WTC11 (cell line): ENCODE measurements at regions not wholly inside any gene's neighbourhood (a gene's known extent, or its start where the extent isn't known, plus 50 kb on each side); places are given as distances from the start of the nearest gene placed in this dataset.

Experiments used
- ATAC-seq: fragments of 200-7000 bp; cut with Tn5 transposase; 2 replicates; pipeline ENCODE4 v1.10.0; 2021; ENCODE audit warnings: mild to moderate bottlenecking, moderate library complexity
- CTCF ChIA-PET: fragments of 300-600 bp; sonication (Branson Sonifier 250); formaldehyde crosslinking; loops from one replicate; lab custom pipeline; 2021; ENCODE audit warnings: antibody characterized with exemption; lab: Charles Lee
- POLR2A ChIA-PET: fragments of 350-600 bp; sonication (Branson Sonifier 250); formaldehyde crosslinking; loops from one replicate; lab custom pipeline; 2021; ENCODE audit warnings: antibody characterized with exemption; lab: Charles Lee
- DNase-seq: peaks from one replicate; pipeline ENCODE4 v3.0.0; 2021; ENCODE audit warnings: low spot score
- H3K27ac Mint-ChIP-seq: 2 replicates; pipeline ENCODE4 v1.8.0; 2021; ENCODE audit warnings: mixed read lengths
- H3K27me3 Mint-ChIP-seq: 2 replicates; pipeline ENCODE4 v1.8.0; 2021; ENCODE audit warnings: low read depth, mild to moderate bottlenecking, moderate library complexity, mixed read lengths
- H3K36me3 Mint-ChIP-seq: 2 replicates; pipeline ENCODE4 v1.8.0; 2021; ENCODE audit warnings: mixed read lengths
- H3K4me1 Mint-ChIP-seq: 2 replicates; pipeline ENCODE4 v1.8.0; 2022; ENCODE audit warnings: mixed read lengths
- H3K4me3 Mint-ChIP-seq: 2 replicates; pipeline ENCODE4 v1.8.0; 2021; ENCODE audit warnings: mild to moderate bottlenecking, moderate library complexity, mixed read lengths
- H3K9me3 Mint-ChIP-seq: 2 replicates; pipeline ENCODE4 v1.8.0; 2021; ENCODE audit warnings: mixed read lengths
- CBFB ChIP-seq: sonication (generic); formaldehyde crosslinking; IDR thresholded peaks from 2 replicates; pipeline ENCODE4 v1.8.1; 2022; ENCODE audit warnings: mild to moderate bottlenecking, low read depth, missing genetic modification reagents
- JAZF1 ChIP-seq: fragments of 250-450 bp; sonication (Bioruptor Pico); IDR thresholded peaks from 2 replicates; pipeline ENCODE4 v1.9.0; 2021; ENCODE audit warnings: moderate library complexity, mild to moderate bottlenecking, inconsistent platforms
- NFE2L1 ChIP-seq: sonication (generic); formaldehyde crosslinking; IDR thresholded peaks from 2 replicates; pipeline ENCODE4 v1.8.1; 2023; ENCODE audit warnings: missing genetic modification reagents
- NR1H2 ChIP-seq: sonication (generic); formaldehyde crosslinking; IDR thresholded peaks from 2 replicates; pipeline ENCODE4 v1.9.0; 2021; ENCODE audit warnings: mild to moderate bottlenecking, moderate library complexity, missing genetic modification reagents
- RELA ChIP-seq: sonication (generic); formaldehyde crosslinking; IDR thresholded peaks from 2 replicates; pipeline ENCODE4 v1.8.1; 2022; ENCODE audit warnings: missing genetic modification reagents, mild to moderate bottlenecking, borderline replicate concordance
- TEAD1 ChIP-seq: sonication (generic); formaldehyde crosslinking; IDR thresholded peaks from 2 replicates; pipeline ENCODE4 v1.8.0; 2022; ENCODE audit warnings: mild to moderate bottlenecking, missing genetic modification reagents
- TEAD4 ChIP-seq: sonication (generic); formaldehyde crosslinking; IDR thresholded peaks from 2 replicates; pipeline ENCODE4 v1.8.0; 2022; ENCODE audit warnings: mild to moderate bottlenecking, missing genetic modification reagents
- ZNF317 ChIP-seq: sonication (generic); formaldehyde crosslinking; IDR thresholded peaks from 2 replicates; pipeline ENCODE4 v1.8.1; 2023; ENCODE audit warnings: low read depth, mild to moderate bottlenecking, moderate library complexity, missing genetic modification reagents, borderline replicate concordance
- TF ChIP-seq, protein P1 (sequence below): fragments of 250-450 bp; sonication (Bioruptor Pico); IDR thresholded peaks from 2 replicates; pipeline ENCODE4 v1.9.0; 2021; ENCODE audit warnings: moderate library complexity, mild to moderate bottlenecking, inconsistent platforms, borderline replicate concordance
- TF ChIP-seq, protein P2 (sequence below): sonication (generic); formaldehyde crosslinking; IDR thresholded peaks from 2 replicates; pipeline ENCODE4 v1.8.1; 2022; ENCODE audit warnings: missing genetic modification reagents, borderline replicate concordance
- TF ChIP-seq, protein P3 (sequence below): sonication (generic); formaldehyde crosslinking; IDR thresholded peaks from 2 replicates; pipeline ENCODE4 v1.8.0; 2022; ENCODE audit warnings: mild to moderate bottlenecking, missing genetic modification reagents
- TF ChIP-seq, protein P4 (sequence below): sonication (generic); formaldehyde crosslinking; IDR thresholded peaks from 2 replicates; pipeline ENCODE4 v1.8.1; 2022; ENCODE audit warnings: low read depth, mild to moderate bottlenecking, moderate library complexity, missing genetic modification reagents, borderline replicate concordance
- TF ChIP-seq, protein P5 (sequence below): sonication (generic); formaldehyde crosslinking; IDR thresholded peaks from 2 replicates; pipeline ENCODE4 v1.8.0; 2022; ENCODE audit warnings: mild to moderate bottlenecking, missing genetic modification reagents
- TF ChIP-seq, protein P6 (sequence below): sonication (generic); formaldehyde crosslinking; IDR thresholded peaks from 2 replicates; pipeline ENCODE4 v1.8.0; 2022; ENCODE audit warnings: missing genetic modification reagents
- TF ChIP-seq, protein P7 (sequence below): fragments of 250-450 bp; sonication (Bioruptor Pico); conservative IDR thresholded peaks from 2 replicates; pipeline ENCODE4 v1.9.0; 2021; ENCODE audit warnings: mild to moderate bottlenecking
- TF ChIP-seq, protein P8 (sequence below): fragments of 200-600 bp; IDR thresholded peaks from 2 replicates; pipeline ENCODE4 v1.8.0; 2022; ENCODE audit warnings: antibody characterized with exemption
- TF ChIP-seq, protein P9 (sequence below): sonication (generic); formaldehyde crosslinking; IDR thresholded peaks from 2 replicates; pipeline ENCODE4 v1.8.1; 2022; ENCODE audit warnings: mild to moderate bottlenecking, missing genetic modification reagents, moderate library complexity, borderline replicate concordance
- TF ChIP-seq, protein P10 (sequence below): fragments of 250-450 bp; sonication (Bioruptor Pico); IDR thresholded peaks from 2 replicates; pipeline ENCODE4 v1.9.0; 2021; ENCODE audit warnings: mild to moderate bottlenecking

DNA sequence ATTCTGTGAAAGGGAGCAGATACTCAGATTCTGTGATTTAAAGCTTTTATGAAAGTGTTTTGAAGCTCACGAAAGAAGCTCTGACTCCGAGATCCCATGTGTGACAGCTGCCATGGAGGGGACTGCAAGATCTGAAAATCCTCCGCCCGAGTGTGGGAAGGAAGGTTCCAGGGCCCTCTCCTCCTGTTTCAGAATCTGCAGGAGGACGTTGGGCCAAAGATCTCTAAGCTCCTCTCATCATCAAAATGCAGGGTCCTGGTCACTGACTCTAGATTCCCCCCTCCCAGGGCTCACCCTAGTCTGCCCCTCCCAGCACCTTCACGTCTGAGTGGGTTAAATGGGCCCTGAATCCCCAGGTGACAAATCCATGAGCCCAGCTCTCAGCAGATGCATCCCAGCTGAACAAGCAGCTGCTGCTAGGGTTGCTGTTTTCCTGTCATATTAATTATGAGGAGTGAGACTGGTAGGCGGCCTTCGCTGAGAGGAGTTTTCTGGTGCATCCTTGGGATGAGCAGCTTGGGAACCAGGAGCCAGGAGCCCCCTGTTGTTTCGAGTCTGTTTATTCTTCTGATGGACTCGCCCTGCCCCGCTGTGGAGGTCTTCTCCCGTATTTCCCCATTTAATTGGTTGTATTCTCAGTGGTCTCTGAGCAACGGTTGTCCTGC lies 402.0 kb downstream of the MATN1 start:
- POLR2A ChIA-PET = no interaction called here
- TF ChIP-seq TEAD1 (no peak), NR1H2 (no peak)
- TF ChIP-seq, protein P1, sequence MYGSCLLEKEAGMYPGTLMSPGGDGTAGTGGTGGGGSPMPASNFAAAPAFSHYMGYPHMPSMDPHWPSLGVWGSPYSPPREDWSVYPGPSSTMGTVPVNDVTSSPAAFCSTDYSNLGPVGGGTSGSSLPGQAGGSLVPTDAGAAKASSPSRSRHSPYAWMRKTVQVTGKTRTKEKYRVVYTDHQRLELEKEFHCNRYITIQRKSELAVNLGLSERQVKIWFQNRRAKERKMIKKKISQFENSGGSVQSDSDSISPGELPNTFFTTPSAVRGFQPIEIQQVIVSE = no peak
- TF ChIP-seq, all 79 proteins: peak for 0
- DNase-seq (no peak), ATAC-seq (no peak)
- peaks cover 3% of the 10 kb centered on the region; the same call in 1 of the 2 replicates for H3K4me1 Mint-ChIP-seq
- CTCF ChIA-PET = interaction anchor here (1.1 to 1.2 kb wide), 2 partner anchors 20 to 59 kb away, joined by 3 to 5 read pairs; no protein-coding TSS in a partner anchor
- H3K27ac Mint-ChIP-seq = no peak overlapping the region
- no peaks in the 10 kb centered on the region for H3K36me3 Mint-ChIP-seq
- no peaks in the 10 kb centered on the region for H3K27me3 Mint-ChIP-seq
- H3K9me3 Mint-ChIP-seq = peaks cover 8% of the 10 kb centered on the region
- H3K4me3 Mint-ChIP-seq = no peak overlapping the region

DNA sequence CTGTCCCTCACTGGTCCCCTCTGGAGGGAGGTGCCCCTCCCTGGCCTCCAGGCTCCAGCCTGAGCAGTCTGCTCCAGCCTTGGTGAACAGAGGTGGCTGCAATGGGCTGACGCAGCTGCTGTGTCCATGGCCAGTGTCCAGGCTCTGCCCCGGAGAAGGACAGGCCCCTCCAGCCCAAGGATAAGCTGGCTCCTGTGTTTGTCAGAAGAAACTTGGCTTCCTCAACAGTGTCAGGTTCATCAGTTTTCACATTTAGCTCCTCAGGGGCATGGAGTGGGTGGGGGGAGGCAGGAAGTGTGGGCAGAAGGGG lies 402.8 kb downstream of the MATN1 start:
- POLR2A ChIA-PET = no interaction called here
- Mint-ChIP-seq H3K27me3 (no peaks in the 10 kb centered on the region), H3K36me3 (no peaks in the 10 kb centered on the region), H3K27ac (no peak overlapping the region), H3K4me3 (no peak overlapping the region), H3K4me1 (peaks cover 3% of the 10 kb centered on the region; the same call in 1 of the 2 replicates), H3K9me3 (peaks cover 13% of the 10 kb centered on the region)
- CTCF ChIA-PET = interaction anchor here (1.1 to 1.2 kb wide), 2 partner anchors 21 to 60 kb away, joined by 3 to 5 read pairs; no protein-coding TSS in a partner anchor
- ATAC-seq (no peak), DNase-seq (no peak)
- TF ChIP-seq, protein P2, sequence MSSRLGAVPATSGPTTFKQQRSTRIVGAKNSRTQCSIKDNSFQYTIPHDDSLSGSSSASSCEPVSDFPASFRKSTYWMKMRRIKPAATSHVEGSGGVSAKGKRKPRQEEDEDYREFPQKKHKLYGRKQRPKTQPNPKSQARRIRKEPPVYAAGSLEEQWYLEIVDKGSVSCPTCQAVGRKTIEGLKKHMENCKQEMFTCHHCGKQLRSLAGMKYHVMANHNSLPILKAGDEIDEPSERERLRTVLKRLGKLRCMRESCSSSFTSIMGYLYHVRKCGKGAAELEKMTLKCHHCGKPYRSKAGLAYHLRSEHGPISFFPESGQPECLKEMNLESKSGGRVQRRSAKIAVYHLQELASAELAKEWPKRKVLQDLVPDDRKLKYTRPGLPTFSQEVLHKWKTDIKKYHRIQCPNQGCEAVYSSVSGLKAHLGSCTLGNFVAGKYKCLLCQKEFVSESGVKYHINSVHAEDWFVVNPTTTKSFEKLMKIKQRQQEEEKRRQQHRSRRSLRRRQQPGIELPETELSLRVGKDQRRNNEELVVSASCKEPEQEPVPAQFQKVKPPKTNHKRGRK = no peak
- TF ChIP-seq CBFB = no peak
- TF ChIP-seq RELA = no peak
- TF ChIP-seq, protein P3, sequence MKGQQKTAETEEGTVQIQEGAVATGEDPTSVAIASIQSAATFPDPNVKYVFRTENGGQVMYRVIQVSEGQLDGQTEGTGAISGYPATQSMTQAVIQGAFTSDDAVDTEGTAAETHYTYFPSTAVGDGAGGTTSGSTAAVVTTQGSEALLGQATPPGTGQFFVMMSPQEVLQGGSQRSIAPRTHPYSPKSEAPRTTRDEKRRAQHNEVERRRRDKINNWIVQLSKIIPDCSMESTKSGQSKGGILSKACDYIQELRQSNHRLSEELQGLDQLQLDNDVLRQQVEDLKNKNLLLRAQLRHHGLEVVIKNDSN = no peak
- no peak for TF ChIP-seq NFE2L1 (CRISPR knock-in tag)
- TF ChIP-seq JAZF1 (CRISPR knock-in tag) = no peak
- TF ChIP-seq, protein P4, sequence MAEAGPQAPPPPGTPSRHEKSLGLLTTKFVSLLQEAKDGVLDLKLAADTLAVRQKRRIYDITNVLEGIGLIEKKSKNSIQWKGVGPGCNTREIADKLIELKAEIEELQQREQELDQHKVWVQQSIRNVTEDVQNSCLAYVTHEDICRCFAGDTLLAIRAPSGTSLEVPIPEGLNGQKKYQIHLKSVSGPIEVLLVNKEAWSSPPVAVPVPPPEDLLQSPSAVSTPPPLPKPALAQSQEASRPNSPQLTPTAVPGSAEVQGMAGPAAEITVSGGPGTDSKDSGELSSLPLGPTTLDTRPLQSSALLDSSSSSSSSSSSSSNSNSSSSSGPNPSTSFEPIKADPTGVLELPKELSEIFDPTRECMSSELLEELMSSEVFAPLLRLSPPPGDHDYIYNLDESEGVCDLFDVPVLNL = no peak
- no peak for TF ChIP-seq TEAD4
- TF ChIP-seq, protein P5, sequence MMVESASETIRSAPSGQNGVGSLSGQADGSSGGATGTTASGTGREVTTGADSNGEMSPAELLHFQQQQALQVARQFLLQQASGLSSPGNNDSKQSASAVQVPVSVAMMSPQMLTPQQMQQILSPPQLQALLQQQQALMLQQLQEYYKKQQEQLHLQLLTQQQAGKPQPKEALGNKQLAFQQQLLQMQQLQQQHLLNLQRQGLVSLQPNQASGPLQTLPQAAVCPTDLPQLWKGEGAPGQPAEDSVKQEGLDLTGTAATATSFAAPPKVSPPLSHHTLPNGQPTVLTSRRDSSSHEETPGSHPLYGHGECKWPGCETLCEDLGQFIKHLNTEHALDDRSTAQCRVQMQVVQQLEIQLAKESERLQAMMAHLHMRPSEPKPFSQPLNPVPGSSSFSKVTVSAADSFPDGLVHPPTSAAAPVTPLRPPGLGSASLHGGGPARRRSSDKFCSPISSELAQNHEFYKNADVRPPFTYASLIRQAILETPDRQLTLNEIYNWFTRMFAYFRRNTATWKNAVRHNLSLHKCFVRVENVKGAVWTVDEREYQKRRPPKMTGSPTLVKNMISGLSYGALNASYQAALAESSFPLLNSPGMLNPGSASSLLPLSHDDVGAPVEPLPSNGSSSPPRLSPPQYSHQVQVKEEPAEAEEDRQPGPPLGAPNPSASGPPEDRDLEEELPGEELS = no peak
- TF ChIP-seq, protein P6, sequence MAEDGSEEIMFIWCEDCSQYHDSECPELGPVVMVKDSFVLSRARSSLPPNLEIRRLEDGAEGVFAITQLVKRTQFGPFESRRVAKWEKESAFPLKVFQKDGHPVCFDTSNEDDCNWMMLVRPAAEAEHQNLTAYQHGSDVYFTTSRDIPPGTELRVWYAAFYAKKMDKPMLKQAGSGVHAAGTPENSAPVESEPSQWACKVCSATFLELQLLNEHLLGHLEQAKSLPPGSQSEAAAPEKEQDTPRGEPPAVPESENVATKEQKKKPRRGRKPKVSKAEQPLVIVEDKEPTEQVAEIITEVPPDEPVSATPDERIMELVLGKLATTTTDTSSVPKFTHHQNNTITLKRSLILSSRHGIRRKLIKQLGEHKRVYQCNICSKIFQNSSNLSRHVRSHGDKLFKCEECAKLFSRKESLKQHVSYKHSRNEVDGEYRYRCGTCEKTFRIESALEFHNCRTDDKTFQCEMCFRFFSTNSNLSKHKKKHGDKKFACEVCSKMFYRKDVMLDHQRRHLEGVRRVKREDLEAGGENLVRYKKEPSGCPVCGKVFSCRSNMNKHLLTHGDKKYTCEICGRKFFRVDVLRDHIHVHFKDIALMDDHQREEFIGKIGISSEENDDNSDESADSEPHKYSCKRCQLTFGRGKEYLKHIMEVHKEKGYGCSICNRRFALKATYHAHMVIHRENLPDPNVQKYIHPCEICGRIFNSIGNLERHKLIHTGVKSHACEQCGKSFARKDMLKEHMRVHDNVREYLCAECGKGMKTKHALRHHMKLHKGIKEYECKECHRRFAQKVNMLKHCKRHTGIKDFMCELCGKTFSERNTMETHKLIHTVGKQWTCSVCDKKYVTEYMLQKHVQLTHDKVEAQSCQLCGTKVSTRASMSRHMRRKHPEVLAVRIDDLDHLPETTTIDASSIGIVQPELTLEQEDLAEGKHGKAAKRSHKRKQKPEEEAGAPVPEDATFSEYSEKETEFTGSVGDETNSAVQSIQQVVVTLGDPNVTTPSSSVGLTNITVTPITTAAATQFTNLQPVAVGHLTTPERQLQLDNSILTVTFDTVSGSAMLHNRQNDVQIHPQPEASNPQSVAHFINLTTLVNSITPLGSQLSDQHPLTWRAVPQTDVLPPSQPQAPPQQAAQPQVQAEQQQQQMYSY (CRISPR knock-in tag) = no peak
- TF ChIP-seq, protein P7, sequence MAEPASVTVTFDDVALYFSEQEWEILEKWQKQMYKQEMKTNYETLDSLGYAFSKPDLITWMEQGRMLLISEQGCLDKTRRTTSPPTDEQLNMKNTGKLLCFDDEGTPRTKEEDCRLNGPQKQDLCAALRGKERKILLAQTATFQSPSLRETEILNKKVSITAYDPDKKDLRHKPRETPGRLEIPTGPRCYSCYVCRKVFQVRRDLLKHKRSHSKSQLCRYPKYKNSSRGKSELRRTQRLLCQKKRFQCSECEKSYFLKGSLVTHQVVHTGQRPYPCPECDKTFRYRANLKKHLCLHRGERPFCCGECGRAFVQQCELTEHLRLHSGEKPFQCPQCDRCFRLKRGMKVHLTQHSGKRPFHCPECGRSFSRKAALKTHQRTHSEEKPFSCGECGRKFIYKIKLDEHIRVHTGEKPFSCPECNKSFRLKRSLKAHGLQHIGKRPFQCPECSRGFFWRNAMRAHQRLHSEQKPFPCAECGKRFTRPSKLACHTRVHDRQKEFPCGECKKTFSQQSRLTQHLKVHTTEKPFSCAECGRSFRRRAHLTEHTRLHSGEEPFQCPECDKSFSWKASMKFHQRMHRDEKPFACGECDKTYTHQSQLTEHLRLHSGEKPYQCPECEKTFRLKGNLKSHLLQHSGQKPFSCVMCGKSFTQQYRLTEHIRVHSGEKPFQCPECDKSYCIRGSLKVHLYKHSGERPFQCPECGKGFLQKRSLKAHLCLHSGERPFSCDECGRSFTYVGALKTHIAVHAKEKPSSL = no peak
- no peak for TF ChIP-seq ZNF317
- TF ChIP-seq, protein P8, sequence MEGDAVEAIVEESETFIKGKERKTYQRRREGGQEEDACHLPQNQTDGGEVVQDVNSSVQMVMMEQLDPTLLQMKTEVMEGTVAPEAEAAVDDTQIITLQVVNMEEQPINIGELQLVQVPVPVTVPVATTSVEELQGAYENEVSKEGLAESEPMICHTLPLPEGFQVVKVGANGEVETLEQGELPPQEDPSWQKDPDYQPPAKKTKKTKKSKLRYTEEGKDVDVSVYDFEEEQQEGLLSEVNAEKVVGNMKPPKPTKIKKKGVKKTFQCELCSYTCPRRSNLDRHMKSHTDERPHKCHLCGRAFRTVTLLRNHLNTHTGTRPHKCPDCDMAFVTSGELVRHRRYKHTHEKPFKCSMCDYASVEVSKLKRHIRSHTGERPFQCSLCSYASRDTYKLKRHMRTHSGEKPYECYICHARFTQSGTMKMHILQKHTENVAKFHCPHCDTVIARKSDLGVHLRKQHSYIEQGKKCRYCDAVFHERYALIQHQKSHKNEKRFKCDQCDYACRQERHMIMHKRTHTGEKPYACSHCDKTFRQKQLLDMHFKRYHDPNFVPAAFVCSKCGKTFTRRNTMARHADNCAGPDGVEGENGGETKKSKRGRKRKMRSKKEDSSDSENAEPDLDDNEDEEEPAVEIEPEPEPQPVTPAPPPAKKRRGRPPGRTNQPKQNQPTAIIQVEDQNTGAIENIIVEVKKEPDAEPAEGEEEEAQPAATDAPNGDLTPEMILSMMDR = no peak
- TF ChIP-seq, protein P9, sequence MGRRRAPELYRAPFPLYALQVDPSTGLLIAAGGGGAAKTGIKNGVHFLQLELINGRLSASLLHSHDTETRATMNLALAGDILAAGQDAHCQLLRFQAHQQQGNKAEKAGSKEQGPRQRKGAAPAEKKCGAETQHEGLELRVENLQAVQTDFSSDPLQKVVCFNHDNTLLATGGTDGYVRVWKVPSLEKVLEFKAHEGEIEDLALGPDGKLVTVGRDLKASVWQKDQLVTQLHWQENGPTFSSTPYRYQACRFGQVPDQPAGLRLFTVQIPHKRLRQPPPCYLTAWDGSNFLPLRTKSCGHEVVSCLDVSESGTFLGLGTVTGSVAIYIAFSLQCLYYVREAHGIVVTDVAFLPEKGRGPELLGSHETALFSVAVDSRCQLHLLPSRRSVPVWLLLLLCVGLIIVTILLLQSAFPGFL (CRISPR knock-in tag) = no peak
- TF ChIP-seq, protein P10, sequence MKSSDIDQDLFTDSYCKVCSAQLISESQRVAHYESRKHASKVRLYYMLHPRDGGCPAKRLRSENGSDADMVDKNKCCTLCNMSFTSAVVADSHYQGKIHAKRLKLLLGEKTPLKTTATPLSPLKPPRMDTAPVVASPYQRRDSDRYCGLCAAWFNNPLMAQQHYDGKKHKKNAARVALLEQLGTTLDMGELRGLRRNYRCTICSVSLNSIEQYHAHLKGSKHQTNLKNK (CRISPR knock-in tag) = no peak
